ENCODE measurements at regions not wholly inside any gene's neighbourhood (a gene's known extent, or its start where the extent isn't known, plus 50 kb on each side); places are given as distances from the start of the nearest gene placed in this dataset.

GRCh38 chr6:80540700-80541099, 434.2 kb downstream of the BCKDHB start:
- intact Hi-C loops (cut with DNase I) = no loop called here
- Histone ChIP-seq H3K27me3 (no peaks in the 10 kb centered on the region), H3K4me1 (no peaks in the 10 kb centered on the region), H3K27ac (no peak overlapping the region), H3K9me3 (no peaks in the 10 kb centered on the region), H3K4me3 (no peak overlapping the region), H3K36me3 (no peaks in the 10 kb centered on the region)
- TF ChIP-seq CTCF (IDR thresholded peaks at IDR 0.05) = no peak
- no peak for TF ChIP-seq POLR2A (IDR thresholded peaks at IDR 0.05)
- TF ChIP-seq POLR2AphosphoS5 (IDR thresholded peaks at IDR 0.05; ENCODE audit: insufficient read depth in 1 of 2, low read depth in 1 of 2) = no peak
- no peak for DNase-seq (ENCODE audit: extremely low spot score in 2 of 2)

GRCh38 chr6:80537118-80537972, 430.9 kb downstream of the BCKDHB start:
- Histone ChIP-seq H3K4me1 (no peaks in the 10 kb centered on the region), H3K27ac (no peak overlapping the region), H3K36me3 (no peaks in the 10 kb centered on the region), H3K4me3 (no peak overlapping the region), H3K9me3 (no peaks in the 10 kb centered on the region), H3K27me3 (no peaks in the 10 kb centered on the region)
- TF ChIP-seq POLR2A (IDR thresholded peaks at IDR 0.05) (no peak), POLR2AphosphoS5 (IDR thresholded peaks at IDR 0.05; ENCODE audit: insufficient read depth in 1 of 2, low read depth in 1 of 2) (no peak), CTCF (IDR thresholded peaks at IDR 0.05) (no peak)
- intact Hi-C loops (cut with DNase I) = no loop called here
- no peak for DNase-seq (ENCODE audit: extremely low spot score in 2 of 2)

- Histone ChIP-seq H3K27ac (no peak overlapping the region), H3K9me3 (no peaks in the 10 kb centered on the region), H3K36me3 (no peaks in the 10 kb centered on the region), H3K4me1 (no peaks in the 10 kb centered on the region), H3K27me3 (no peaks in the 10 kb centered on the region), H3K4me3 (no peak overlapping the region)
- TF ChIP-seq POLR2AphosphoS5 (IDR thresholded peaks at IDR 0.05; ENCODE audit: insufficient read depth in 1 of 2, low read depth in 1 of 2) (no peak), CTCF (IDR thresholded peaks at IDR 0.05) (no peak), POLR2A (IDR thresholded peaks at IDR 0.05) (no peak)
- DNase-seq (ENCODE audit: extremely low spot score in 2 of 2) = no peak
- intact Hi-C loops (cut with DNase I) = no loop called here
Observed at GRCh38 chr6:80535914-80536565, 429.6 kb downstream of the BCKDHB start.

GRCh38 chr6:80531681-80532619, 425.5 kb downstream of the BCKDHB start:
- Histone ChIP-seq H3K36me3 (no peaks in the 10 kb centered on the region), H3K27ac (no peak overlapping the region), H3K4me1 (no peaks in the 10 kb centered on the region), H3K9me3 (no peaks in the 10 kb centered on the region), H3K4me3 (no peak overlapping the region), H3K27me3 (no peaks in the 10 kb centered on the region)
- DNase-seq (ENCODE audit: extremely low spot score in 2 of 2) = no peak
- TF ChIP-seq CTCF (IDR thresholded peaks at IDR 0.05) (no peak), POLR2AphosphoS5 (IDR thresholded peaks at IDR 0.05; ENCODE audit: insufficient read depth in 1 of 2, low read depth in 1 of 2) (no peak), POLR2A (IDR thresholded peaks at IDR 0.05) (no peak)
- intact Hi-C loops (cut with DNase I) = no loop called here
